CD4-positive, CD25-positive, alpha-beta regulatory T cell (primary cell): ENCODE measurements at regions not wholly inside any gene's neighbourhood (a gene's known extent, or its start where the extent isn't known, plus 50 kb on each side); places are given as distances from the start of the nearest gene placed in this dataset.
"Not testable (repeated sequence)": the region's sequence is repeated elsewhere in the genome, so short reads cannot be mapped to it uniquely, and the experiment has no call there.

Source experiments
- ATAC-seq, 2 donors: fragments of 150-1000 bp; cut with Tn5 transposase; one replicate each; pipeline ENCODE4 v1.10.0; 2021; ENCODE audit warnings: low read depth in 2 of 2, moderate number of reproducible peaks in 2 of 2, moderate library complexity in 1 of 2
- DNase-seq, 3 donors: peaks; one replicate each; pipeline versions ENCODE4 v3.0.0 to v3.0.0-alpha.2; 2012 to 2022; ENCODE audit warnings: mixed read lengths in 1 of 3
- H3K27ac ChIP-seq: one replicate; pipeline ENCODE4 v1.7.0; 2013; ENCODE audit warnings: mild to moderate bottlenecking, low read length; ENCODE audit not compliant: insufficient read depth, poor library complexity, severe bottlenecking
- H3K27me3 ChIP-seq: one replicate; pipeline ENCODE4 v1.7.0; 2013; ENCODE audit warnings: low read length; ENCODE audit not compliant: control insufficient read depth, insufficient read depth
- H3K36me3 ChIP-seq: one replicate; pipeline ENCODE4 v1.7.0; 2013; ENCODE audit warnings: mild to moderate bottlenecking, low read length, moderate library complexity; ENCODE audit not compliant: control insufficient read depth, insufficient read depth
- H3K4me1 ChIP-seq: 2 replicates; pipeline ENCODE4 v1.7.0; 2013; ENCODE audit warnings: mild to moderate bottlenecking, low read length; ENCODE audit not compliant: insufficient read depth, control insufficient read depth, poor library complexity, severe bottlenecking
- H3K4me3 ChIP-seq: one replicate; pipeline ENCODE4 v1.7.0; 2013; ENCODE audit warnings: low read depth, mild to moderate bottlenecking, low read length, moderate library complexity
- H3K9me3 ChIP-seq, 2 experiments: 1 replicate in 1 of 2; 2 replicates in 1 of 2; pipeline ENCODE4 v1.7.0; 2013; ENCODE audit warnings: low read length in 2 of 2, mild to moderate bottlenecking in 1 of 2, moderate library complexity in 1 of 2; ENCODE audit not compliant: control insufficient read depth in 2 of 2
- H3K27ac Mint-ChIP-seq, 3 donors: one replicate each; pipeline ENCODE4 v1.8.0; 2020 to 2022; ENCODE audit warnings: mild to moderate bottlenecking in 3 of 3, mixed read lengths in 3 of 3, moderate library complexity in 2 of 3
- H3K27me3 Mint-ChIP-seq: one replicate; pipeline ENCODE4 v1.8.0; 2022; ENCODE audit warnings: mild to moderate bottlenecking, mixed read lengths
- H3K36me3 Mint-ChIP-seq: one replicate; pipeline ENCODE4 v1.8.0; 2020; ENCODE audit warnings: mixed read lengths
- H3K4me1 Mint-ChIP-seq, 4 donors: one replicate each; pipeline ENCODE4 v1.8.0; 2020 to 2022; ENCODE audit warnings: mixed read lengths in 4 of 4, mild to moderate bottlenecking in 1 of 4
- H3K4me3 Mint-ChIP-seq, 4 donors: one replicate each; pipeline ENCODE4 v1.8.0; 2020 to 2022; ENCODE audit warnings: mild to moderate bottlenecking in 4 of 4, mixed read lengths in 4 of 4, moderate library complexity in 3 of 4
- H3K9me3 Mint-ChIP-seq, 7 donors: one replicate each; pipeline ENCODE4 v1.8.0; 2020 to 2022; ENCODE audit warnings: mixed read lengths in 7 of 7, mild to moderate bottlenecking in 3 of 7, moderate library complexity in 2 of 7

DNA sequence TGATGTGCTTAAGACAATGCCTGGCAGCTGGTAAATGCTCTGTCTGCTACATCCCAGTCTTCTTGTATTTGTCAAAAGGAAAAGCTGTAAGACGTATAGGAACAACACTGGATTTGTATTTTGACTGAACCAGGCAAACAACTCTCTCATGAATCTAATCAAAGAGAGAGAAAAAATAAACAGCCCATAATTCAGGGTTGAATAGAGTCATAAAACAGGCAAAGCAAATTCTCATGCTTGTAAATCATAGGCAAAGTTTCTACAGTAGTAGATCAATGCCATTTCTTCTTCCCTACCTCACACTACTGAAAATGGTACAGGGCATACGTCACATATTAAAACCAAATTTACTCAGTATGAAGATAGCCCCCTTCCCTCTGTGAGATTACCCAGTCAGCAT lies 166.3 kb downstream of the SKIDA1 start:
- Mint-ChIP-seq H3K9me3 (no peaks in the 10 kb centered on the region), H3K36me3 (no peaks in the 10 kb centered on the region)

DNA sequence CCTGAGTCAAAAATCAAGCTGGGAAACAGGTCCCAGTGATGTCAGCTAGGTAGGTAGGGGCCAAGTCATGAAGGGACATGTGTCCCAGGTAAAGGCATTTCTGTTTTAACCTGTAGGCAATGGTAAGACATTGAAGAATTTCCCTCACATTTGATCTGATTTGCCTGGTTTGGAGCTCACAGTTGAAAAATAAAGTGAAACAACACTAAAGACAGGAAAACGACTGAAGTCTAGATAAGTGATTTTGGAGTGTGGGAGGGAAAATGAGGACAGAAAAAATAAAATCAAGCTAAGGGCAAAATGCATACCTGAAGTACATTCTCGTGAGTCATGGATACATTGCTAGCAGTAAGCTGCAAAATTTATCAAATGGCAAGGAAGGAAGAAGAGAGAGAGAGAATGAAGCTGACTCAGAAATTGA lies 169.9 kb downstream of the SKIDA1 start:
- Histone ChIP-seq H3K36me3 (no peaks in the 10 kb centered on the region), H3K27ac (no peak overlapping the region), H3K4me3 (no peak overlapping the region), H3K9me3 (no peaks in the 10 kb centered on the region), H3K27me3 (no peaks in the 10 kb centered on the region), H3K4me1 (no peaks in the 10 kb centered on the region)
- Mint-ChIP-seq H3K36me3 (no peaks in the 10 kb centered on the region), H3K4me3 (no peak overlapping the region), H3K27me3 (peaks cover 11% of the 10 kb centered on the region), H3K27ac (no peak overlapping the region), H3K4me1 (peaks cover 0 to 5% (median 0%) of the 10 kb centered on the region in 4 donors), H3K9me3 (peaks cover 0 to 3% (median 0%) of the 10 kb centered on the region in 7 donors)
- no peak for ATAC-seq
- no peak for DNase-seq

More for the DNA sequence above, 166.3 kb downstream of the SKIDA1 start:
- DNase-seq, result no peak
- Histone ChIP-seq H3K9me3 (no peaks in the 10 kb centered on the region), H3K36me3 (no peaks in the 10 kb centered on the region), H3K4me1 (no peaks in the 10 kb centered on the region), H3K27me3 (no peaks in the 10 kb centered on the region), H3K4me3 (no peak overlapping the region), H3K27ac (no peak overlapping the region)
- peaks cover 4% of the 10 kb centered on the region for H3K27me3 Mint-ChIP-seq
- no peak overlapping the region for H3K27ac Mint-ChIP-seq
- no peak for ATAC-seq
- H3K4me3 Mint-ChIP-seq, result no peak overlapping the region
- peaks cover 0 to 5% (median 0%) of the 10 kb centered on the region in 4 donors for H3K4me1 Mint-ChIP-seq

DNA sequence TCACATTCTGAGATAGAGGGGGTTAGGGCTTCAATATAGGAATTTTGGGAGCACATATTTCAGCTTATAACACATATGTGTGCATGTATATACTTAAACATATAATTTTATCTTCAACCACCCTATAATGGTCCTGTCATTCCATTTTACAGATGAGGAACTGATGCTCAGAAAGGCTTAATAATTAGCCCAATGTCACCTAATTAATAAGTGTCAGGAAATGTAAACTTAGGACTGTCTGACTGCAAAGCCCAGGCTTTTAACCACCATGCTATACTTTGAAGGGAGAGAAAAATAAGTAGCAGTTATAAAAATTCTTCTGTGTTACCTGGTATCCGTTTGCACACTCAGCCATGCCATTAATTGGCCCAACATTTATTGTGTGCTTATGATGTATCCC lies 172.6 kb downstream of the SKIDA1 start:
- no peaks in the 10 kb centered on the region for H3K36me3 ChIP-seq
- H3K4me1 ChIP-seq, result no peaks in the 10 kb centered on the region
- Mint-ChIP-seq H3K27ac (no peak overlapping the region), H3K4me1 (peaks cover 0 to 5% (median 0%) of the 10 kb centered on the region in 4 donors), H3K4me3 (no peak overlapping the region), H3K9me3 (peaks cover 0 to 3% (median 0%) of the 10 kb centered on the region in 7 donors), H3K36me3 (no peaks in the 10 kb centered on the region), H3K27me3 (peaks cover 11% of the 10 kb centered on the region)
- ATAC-seq (no peak), DNase-seq (no peak)
- no peak overlapping the region for H3K27ac ChIP-seq
- H3K27me3 ChIP-seq, result no peaks in the 10 kb centered on the region
- H3K9me3 ChIP-seq, result no peaks in the 10 kb centered on the region
- no peak overlapping the region for H3K4me3 ChIP-seq

DNA sequence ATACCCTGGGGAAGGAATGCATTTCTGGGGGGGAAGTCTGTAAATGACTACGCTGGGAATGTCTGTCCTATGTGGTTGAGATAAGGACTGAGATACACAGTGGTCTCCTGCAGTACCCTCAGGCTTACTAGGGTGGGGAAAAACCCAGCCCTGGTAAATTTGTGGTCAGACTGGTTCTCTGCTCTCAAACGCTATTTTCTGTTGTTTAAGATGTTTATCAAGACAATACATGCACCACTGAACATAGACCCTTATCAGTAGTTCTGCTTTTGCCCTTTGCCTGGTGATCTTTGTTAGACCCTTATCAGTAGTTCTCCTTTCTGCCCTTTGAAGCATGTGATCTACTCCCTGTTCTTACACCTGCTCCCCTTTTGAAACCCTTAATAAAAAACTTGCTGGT lies 173.9 kb downstream of the SKIDA1 start:
- ATAC-seq, H3K27me3 ChIP-seq, H3K9me3 ChIP-seq, DNase-seq, H3K27ac ChIP-seq, H3K27me3 Mint-ChIP-seq, H3K36me3 ChIP-seq, H3K4me3 Mint-ChIP-seq, H3K4me1 Mint-ChIP-seq, H3K4me3 ChIP-seq, H3K9me3 Mint-ChIP-seq, H3K36me3 Mint-ChIP-seq, H3K27ac Mint-ChIP-seq, H3K4me1 ChIP-seq: not testable (repeated sequence)

DNA sequence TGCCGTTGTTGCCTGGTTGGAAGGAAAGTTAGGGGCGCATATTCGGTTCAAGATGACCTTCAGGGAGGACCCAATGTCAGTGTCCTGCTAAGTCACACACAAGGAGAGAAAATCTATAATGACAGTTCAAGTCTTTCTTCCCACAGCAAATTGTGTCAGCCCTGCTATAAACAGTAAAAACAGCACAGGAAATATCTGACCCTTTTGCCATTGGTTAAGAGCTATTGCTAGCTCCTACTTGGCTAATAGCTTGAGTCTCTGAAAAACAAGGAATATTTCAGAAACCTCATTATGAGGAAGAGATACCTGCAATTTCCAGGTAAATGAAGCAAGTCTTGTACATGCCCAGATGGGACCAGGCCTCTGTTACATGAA lies 175.6 kb downstream of the SKIDA1 start:
- Histone ChIP-seq H3K4me1 (no peaks in the 10 kb centered on the region), H3K4me3 (no peak overlapping the region), H3K36me3 (no peaks in the 10 kb centered on the region), H3K9me3 (no peaks in the 10 kb centered on the region), H3K27me3 (no peaks in the 10 kb centered on the region), H3K27ac (no peak overlapping the region)
- peaks cover 8% of the 10 kb centered on the region for H3K27me3 Mint-ChIP-seq
- no peak for ATAC-seq
- DNase-seq, result no peak
- no peaks in the 10 kb centered on the region for H3K36me3 Mint-ChIP-seq
- H3K4me3 Mint-ChIP-seq, result no peak overlapping the region
- H3K4me1 Mint-ChIP-seq, result no peaks in the 10 kb centered on the region
- H3K9me3 Mint-ChIP-seq, result peaks cover 0 to 5% (median 0%) of the 10 kb centered on the region in 7 donors
- no peak overlapping the region for H3K27ac Mint-ChIP-seq

DNA sequence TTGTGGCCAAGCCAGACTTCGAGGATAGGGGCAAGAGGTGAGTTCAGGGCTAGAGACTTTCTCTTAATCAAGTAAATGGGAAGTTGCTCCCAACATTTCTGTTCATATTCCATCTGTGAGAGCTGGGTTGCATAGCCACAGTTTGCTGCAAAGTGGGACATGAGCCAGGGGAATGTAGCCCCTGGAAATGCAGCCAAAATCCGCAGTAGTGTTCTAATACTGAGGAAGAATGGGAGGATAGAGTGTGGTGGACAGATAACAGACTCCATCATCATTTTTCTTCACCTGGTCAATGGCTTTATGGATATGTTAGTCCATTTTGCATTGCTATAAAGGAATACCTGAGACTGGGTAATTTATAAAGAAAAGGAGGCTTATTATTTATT lies 177.7 kb downstream of the SKIDA1 start:
- ATAC-seq, result no peak
- Histone ChIP-seq H3K4me3 (no peak overlapping the region), H3K27ac (no peak overlapping the region), H3K36me3 (no peaks in the 10 kb centered on the region), H3K27me3 (no peaks in the 10 kb centered on the region), H3K4me1 (no peaks in the 10 kb centered on the region), H3K9me3 (no peaks in the 10 kb centered on the region)
- H3K27me3 Mint-ChIP-seq, result peaks cover 4% of the 10 kb centered on the region
- H3K27ac Mint-ChIP-seq, result no peak overlapping the region
- no peaks in the 10 kb centered on the region for H3K4me1 Mint-ChIP-seq
- no peak overlapping the region for H3K4me3 Mint-ChIP-seq
- H3K36me3 Mint-ChIP-seq, result no peaks in the 10 kb centered on the region
- DNase-seq, result no peak
- H3K9me3 Mint-ChIP-seq, result peaks cover 0 to 5% (median 0%) of the 10 kb centered on the region in 7 donors

DNA sequence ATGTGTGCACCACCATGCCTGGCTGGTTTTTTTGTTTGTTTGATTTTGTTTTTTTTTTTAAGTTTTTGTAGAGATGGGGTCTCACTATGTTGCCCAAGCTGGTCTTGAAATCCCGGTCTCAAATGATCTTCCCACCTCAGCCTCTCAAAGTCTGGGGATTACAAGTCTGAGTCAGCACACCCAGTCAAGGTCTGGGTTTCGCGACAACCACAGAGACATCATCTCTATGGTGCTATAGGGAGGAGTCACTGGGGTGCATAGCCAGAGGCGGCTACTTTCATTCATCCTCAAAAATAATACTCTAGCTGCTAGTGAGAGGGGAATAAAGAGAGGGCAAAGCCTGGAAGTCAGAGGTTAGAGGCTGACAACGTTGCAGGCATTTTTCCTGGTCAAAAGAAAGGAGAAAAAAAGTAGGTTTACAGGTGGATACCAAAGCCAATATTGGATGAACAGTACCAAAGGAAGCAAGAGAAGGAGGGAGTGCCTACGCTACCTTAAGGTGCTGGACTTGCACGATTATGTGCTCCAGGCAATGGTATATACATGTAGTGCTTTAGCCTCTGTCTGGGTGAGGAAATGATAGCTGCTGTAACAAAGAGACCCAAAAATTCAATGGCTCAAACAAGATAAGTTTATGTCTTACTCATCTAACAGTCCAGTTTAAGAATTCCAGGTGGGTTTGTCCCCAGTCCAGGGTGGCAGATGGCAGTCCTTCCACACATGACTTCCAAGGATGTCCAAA lies 178.3 kb downstream of the SKIDA1 start:
- Histone ChIP-seq H3K4me3 (no peak overlapping the region), H3K36me3 (no peaks in the 10 kb centered on the region), H3K9me3 (no peaks in the 10 kb centered on the region), H3K27me3 (no peaks in the 10 kb centered on the region), H3K27ac (no peak overlapping the region), H3K4me1 (no peaks in the 10 kb centered on the region)
- Mint-ChIP-seq H3K4me3 (no peak overlapping the region), H3K4me1 (no peaks in the 10 kb centered on the region), H3K27me3 (peaks cover 4% of the 10 kb centered on the region), H3K27ac (peak overlapping the region in 1 of 3 donors; percentile 23), H3K9me3 (peaks cover 0 to 5% (median 0%) of the 10 kb centered on the region in 7 donors), H3K36me3 (no peaks in the 10 kb centered on the region)
- DNase-seq, result no peak
- no peak for ATAC-seq

DNA sequence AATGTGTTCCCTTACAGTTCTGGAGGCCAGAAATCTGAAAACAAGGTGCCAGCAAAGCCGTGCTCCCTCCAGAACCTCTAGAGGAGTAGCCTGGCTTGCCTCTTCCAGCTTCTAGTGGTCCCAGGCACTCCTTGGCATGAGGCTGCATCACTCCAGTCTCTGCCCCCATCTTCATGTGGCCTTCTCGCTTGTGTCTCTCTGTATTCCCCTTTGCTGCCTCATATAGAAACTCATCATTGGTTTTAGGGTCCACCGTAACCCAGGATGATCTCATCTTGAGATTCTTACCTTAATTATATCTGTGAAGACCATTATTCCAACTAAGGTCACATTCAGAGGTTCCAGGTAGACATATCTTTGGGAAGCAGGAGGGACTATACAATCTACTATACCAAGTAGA lies 182.4 kb downstream of the SKIDA1 start:
- peaks cover 1% of the 10 kb centered on the region for H3K27me3 ChIP-seq
- Mint-ChIP-seq H3K36me3 (no peaks in the 10 kb centered on the region), H3K9me3 (peaks cover 0 to 5% (median 0%) of the 10 kb centered on the region in 7 donors), H3K27me3 (peaks cover 4% of the 10 kb centered on the region), H3K4me1 (no peaks in the 10 kb centered on the region), H3K4me3 (no peak overlapping the region), H3K27ac (no peak overlapping the region)
- no peaks in the 10 kb centered on the region for H3K4me1 ChIP-seq
- DNase-seq, result no peak
- no peak overlapping the region for H3K4me3 ChIP-seq
- H3K9me3 ChIP-seq, result no peaks in the 10 kb centered on the region
- no peak for ATAC-seq
- no peak overlapping the region for H3K27ac ChIP-seq
- no peaks in the 10 kb centered on the region for H3K36me3 ChIP-seq
